ENCODE measurements at regions not wholly inside any gene's neighbourhood (a gene's known extent, or its start where the extent isn't known, plus 50 kb on each side); places are given as distances from the start of the nearest gene placed in this dataset.

GRCh38 chr2:168392024-168392423, 64.0 kb upstream of the CERS6 start (continued):
- TF ChIP-seq PML (IDR thresholded peaks at IDR 0.05; ENCODE audit: low read length) (no peak), HCFC1 (IDR thresholded peaks at IDR 0.05; ENCODE audit: low read length) (no peak)

GRCh38 chr2:168392797-168393196, 63.3 kb upstream of the CERS6 start:
- WGBS (ENCODE audit: insufficient coverage, insufficient replicate concordance, low lambda C conversion rate, missing lambda C conversion rate), result 71% methylated on average over 4 of the region's 4 CpGs
- H3K27me3 ChIP-seq (replicated peaks in 1 of 2; ENCODE audit: control insufficient read depth in 2 of 2, insufficient read depth in 2 of 2, low read length in 1 of 2), result no peaks in the 10 kb centered on the region

GRCh38 chr2:168394262-168394661, 61.8 kb upstream of the CERS6 start:
- BruUV-seq (replicated peaks), result no TSS peak
- POLR2A ChIA-PET, result no interaction called here
- CTCF ChIA-PET, result no interaction called here

More at GRCh38 chr2:168392797-168393196, 63.3 kb upstream of the CERS6 start:
- Histone ChIP-seq H3K9ac (ENCODE audit: control insufficient read depth, insufficient read depth, low read length) (no peak overlapping the region), H3K4me3 (no peak overlapping the region), H3K27ac (ENCODE audit: control insufficient read depth, insufficient read depth) (no peak overlapping the region), H3K4me2 (ENCODE audit: control insufficient read depth, insufficient read depth) (no peak overlapping the region), H3K9me3 (replicated peaks; ENCODE audit: control insufficient read depth, insufficient read depth, low read length) (no peaks in the 10 kb centered on the region), H4K20me1 (ENCODE audit: control insufficient read depth, insufficient read depth) (no peaks in the 10 kb centered on the region), H2AFZ (ENCODE audit: control insufficient read depth, low read depth, low read length) (no peak overlapping the region), H3K36me3 (ENCODE audit: control insufficient read depth in 2 of 2, insufficient read depth in 2 of 2, low read length in 1 of 2) (no peaks in the 10 kb centered on the region), H3K79me2 (ENCODE audit: control insufficient read depth, insufficient read depth, low read length) (no peaks in the 10 kb centered on the region), H3K4me1 (ENCODE audit: control insufficient read depth, insufficient read depth, low read length) (no peaks in the 10 kb centered on the region)
- BruUV-seq (replicated peaks), result no TSS peak
- SMC1A ChIA-PET (ENCODE audit: uncharacterized antibody, unreplicated experiment), result interaction anchor here (0.7 kb wide), 1 partner anchor 9 kb away, joined by 3 read pairs; no protein-coding TSS in a partner anchor
- RAD21 ChIA-PET (ENCODE audit: unreplicated experiment), result no interaction called here
- CTCF ChIA-PET, result no interaction called here
- in situ Hi-C loops (cut with MboI) (no loop called here), intact Hi-C loops (cut with micrococcal nuclease; ENCODE audit: unreplicated experiment) (no loop called here)
- POLR2A ChIA-PET, result interaction anchor here (0.9 kb wide), 1 partner anchor 78 kb away, joined by 3 read pairs; no protein-coding TSS in a partner anchor
- no peak for TF ChIP-seq NFYA (IDR thresholded peaks at IDR 0.05; ENCODE audit: borderline replicate concordance, low read depth, low read length)
- TF ChIP-seq E2F4 (IDR thresholded peaks at IDR 0.05; ENCODE audit: low read depth, low read length), result no peak
- ATAC-seq (no peak), DNase-seq (ENCODE audit: low read depth, low spot score) (no peak), FAIRE-seq (no peak)

More at GRCh38 chr2:168394262-168394661, 61.8 kb upstream of the CERS6 start:
- Histone ChIP-seq H3K9me3 (replicated peaks; ENCODE audit: control insufficient read depth, insufficient read depth, low read length) (no peaks in the 10 kb centered on the region), H2AFZ (ENCODE audit: control insufficient read depth, low read depth, low read length) (no peak overlapping the region), H3K27me3 (replicated peaks in 1 of 2; ENCODE audit: control insufficient read depth in 2 of 2, insufficient read depth in 2 of 2, low read length in 1 of 2) (no peaks in the 10 kb centered on the region), H4K20me1 (ENCODE audit: control insufficient read depth, insufficient read depth) (no peaks in the 10 kb centered on the region), H3K27ac (ENCODE audit: control insufficient read depth, insufficient read depth) (no peak overlapping the region), H3K4me1 (ENCODE audit: control insufficient read depth, insufficient read depth, low read length) (no peaks in the 10 kb centered on the region), H3K4me2 (ENCODE audit: control insufficient read depth, insufficient read depth) (no peak overlapping the region), H3K4me3 (no peak overlapping the region), H3K36me3 (ENCODE audit: control insufficient read depth in 2 of 2, insufficient read depth in 2 of 2, low read length in 1 of 2) (no peaks in the 10 kb centered on the region), H3K79me2 (ENCODE audit: control insufficient read depth, insufficient read depth, low read length) (no peaks in the 10 kb centered on the region), H3K9ac (ENCODE audit: control insufficient read depth, insufficient read depth, low read length) (no peak overlapping the region)
- TF ChIP-seq E2F4 (IDR thresholded peaks at IDR 0.05; ENCODE audit: low read depth, low read length) (no peak), ZBTB40 (IDR thresholded peaks at IDR 0.05; ENCODE audit: borderline replicate concordance) (peak; percentile 50; the same call in 1 of the 2 replicates), RFX5 (IDR thresholded peaks at IDR 0.05; ENCODE audit: low read depth, low read length) (no peak), CHD1 (IDR thresholded peaks at IDR 0.05; ENCODE audit: low read depth, low read length) (no peak)
- SMC1A ChIA-PET (ENCODE audit: uncharacterized antibody, unreplicated experiment), result no interaction called here
- intact Hi-C loops (cut with micrococcal nuclease; ENCODE audit: unreplicated experiment) (no loop called here), in situ Hi-C loops (cut with MboI) (no loop called here)
- DNase-seq (ENCODE audit: low read depth, low spot score) (no peak), ATAC-seq (no peak), FAIRE-seq (no peak)
- RAD21 ChIA-PET (ENCODE audit: unreplicated experiment), result no interaction called here
